HPDE6-E6E7 (cell line): ENCODE measurements at regions not wholly inside any gene's neighbourhood (a gene's known extent, or its start where the extent isn't known, plus 50 kb on each side); places are given as distances from the start of the nearest gene placed in this dataset.

Experiments used
- DNase-seq: peaks from one replicate; pipeline ENCODE4 v3.0.0; 2011; ENCODE audit warnings: missing footprints; ENCODE audit errors: extremely low spot score

DNA sequence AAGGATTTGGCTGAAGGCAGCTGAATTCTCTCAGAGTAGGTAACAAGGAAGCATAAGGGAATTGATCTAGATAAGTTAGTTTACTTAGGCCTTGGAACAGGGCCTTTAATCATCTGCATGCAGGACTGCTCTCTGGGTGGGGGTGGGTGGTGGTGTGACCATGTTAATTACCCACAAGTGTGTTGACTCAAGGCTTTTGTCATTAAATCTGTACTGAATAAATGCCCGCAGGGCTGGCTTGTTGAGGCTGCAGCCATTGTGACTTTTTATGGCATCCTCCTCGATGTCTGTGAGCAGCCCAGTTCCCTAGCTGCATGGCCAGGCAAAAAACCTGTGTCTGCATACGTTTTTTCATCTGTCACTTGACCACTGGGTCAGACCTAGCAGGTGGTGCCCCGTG is 63.5 kb upstream of the ASCC3 start:
- DNase-seq: no peak

DNA sequence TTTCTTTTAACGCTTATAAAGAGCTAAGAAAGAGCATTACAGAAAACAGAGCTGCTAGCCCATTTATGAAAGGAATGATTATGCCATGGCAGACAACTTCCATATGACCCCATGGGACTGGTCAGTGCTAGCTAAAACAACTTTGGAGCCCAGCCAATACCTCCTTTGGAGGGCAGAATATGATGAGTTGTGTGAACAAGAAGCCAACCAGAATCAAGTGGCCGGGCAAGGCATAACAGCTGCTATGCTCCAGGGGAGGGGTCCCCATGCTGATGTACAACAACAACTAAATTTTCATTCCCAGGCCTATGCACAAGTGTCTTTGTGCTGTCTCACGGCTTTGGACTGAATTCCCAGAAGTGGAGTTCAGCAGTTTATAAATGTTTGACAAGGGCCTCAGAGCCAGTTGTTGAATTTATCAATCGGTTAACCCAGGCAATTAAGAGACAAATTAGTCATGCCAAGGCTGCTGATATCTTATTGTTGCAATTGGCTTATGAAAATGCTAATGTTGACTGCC is 65.0 kb upstream of the ASCC3 start:
- DNase-seq: no peak

DNA sequence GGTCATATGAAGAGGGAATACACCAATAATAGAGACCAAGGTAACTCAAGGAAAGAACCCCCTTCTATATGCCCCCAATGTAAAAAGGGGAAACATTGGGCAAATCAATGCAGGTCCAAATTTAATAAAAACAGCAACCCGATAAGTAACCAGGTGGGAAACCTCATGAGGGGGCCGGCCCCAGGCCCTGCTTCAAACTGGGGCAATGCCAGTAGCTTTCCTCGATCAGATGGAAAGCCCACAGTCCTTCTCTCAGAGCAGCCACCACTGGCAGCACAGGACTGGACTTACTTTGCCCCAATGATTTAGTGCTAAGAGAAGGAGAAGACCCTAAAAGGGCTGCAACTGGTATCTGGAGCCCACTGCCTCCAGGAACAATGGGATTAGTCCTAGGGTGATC is 65.6 kb upstream of the ASCC3 start:
- no peak for DNase-seq

DNA sequence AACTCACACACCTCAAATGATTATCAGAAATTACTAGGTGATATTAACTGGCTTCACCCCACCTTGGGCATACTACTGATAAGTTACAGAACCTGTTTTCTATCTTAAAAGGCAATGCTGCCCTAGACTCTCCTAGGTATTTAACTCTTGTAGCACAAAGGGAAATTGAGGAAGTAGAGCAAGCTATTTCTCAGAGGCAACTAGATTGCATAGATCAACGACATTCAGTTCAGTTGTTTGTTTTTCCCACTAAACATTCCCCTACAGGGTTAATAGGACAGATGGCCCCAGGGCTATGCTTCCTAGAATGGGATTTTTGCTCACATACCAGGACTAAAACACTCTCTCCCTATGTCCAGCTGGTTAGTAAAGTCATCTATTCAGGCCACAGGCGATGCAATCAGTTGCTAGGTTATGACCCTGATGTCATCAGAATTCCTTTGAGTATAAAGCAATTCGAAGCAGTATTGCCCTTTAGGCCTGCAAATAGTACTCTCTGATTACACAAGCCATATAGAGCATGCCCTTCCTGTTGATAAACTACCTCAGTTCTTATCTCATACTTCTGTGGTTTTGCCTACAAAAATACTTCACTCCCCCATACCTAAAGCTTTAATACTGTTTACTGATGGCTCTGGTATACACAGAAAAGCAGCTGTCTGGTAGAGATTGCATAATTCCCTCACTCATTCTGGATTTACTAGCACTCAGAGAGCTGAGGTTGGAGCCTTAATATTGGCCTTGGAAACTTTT is 67.4 kb upstream of the ASCC3 start:
- DNase-seq: no peak

DNA sequence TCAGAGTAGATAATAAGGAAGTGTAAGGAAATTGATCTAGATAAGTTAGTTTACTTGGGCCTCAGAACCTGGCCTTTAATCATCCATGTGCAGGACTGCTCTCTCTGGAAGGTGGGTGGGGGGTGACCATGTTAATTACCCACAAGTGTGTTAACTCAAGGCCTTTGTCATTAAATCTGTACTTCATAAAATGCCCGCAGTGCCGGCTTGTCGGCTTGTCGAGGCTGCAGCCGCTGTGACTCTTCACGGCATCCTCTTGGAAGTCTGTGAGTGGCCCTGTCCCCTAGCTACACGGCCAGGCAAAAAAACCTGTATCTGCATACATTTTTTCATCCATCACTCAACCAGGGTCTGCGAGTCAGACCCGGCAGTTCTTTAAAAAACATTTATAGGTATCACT is 70.9 kb upstream of the ASCC3 start:
- DNase-seq: no peak

DNA sequence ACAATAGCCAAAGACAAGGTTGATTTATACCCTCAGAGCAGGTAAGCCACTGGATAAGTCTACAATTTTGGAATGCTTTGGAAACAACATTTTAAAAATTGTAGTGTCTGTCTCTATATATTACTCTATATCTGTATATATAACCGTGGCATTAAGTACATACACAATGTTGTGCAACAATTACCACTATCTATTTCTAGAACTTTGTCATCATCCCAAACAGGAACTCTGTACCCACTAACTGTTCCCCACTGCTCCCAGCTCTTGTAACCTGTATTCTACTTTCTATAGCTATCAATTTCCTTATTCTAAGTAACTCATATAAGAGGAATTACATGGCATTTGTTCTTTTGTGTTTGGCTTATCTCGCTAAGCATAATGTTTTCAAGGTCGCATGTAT is 78.2 kb upstream of the ASCC3 start:
- no peak for DNase-seq

DNA sequence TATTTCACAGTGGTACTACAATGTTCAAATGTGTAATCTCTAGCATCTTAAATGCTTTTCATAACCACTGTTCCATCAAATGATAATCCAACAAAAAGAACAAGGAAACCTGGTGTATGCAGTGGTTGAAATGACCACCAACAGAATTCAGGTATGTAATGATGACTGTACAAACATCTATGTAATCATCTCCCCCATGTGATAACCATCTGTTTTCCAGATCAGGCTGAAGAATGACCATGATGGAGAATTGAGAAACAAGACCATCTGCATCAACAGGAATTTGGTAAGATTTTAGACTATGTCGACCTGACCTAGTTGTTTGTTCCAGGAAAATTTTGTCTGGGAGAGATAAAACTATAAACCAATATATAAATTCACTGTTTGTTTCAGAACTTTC is 81.3 kb upstream of the ASCC3 start:
- DNase-seq: no peak

DNA sequence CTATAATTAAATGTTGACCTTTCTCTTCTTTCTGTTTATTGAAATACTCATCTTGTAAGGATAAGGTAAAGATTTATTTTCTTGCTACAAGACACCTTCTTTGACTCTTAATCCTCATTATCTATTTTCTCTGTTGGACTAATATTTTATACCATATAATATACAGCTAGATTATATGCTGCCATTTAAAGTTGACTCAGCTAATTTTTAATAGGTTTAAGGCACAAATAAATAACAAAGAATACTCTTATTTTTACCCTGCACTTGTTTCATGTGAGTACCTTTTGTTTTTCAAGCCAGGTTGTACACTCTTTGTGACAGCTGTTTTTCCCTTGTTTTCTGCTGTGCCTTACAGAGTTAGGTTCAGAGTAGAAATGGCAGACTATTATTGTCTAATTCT is 83.9 kb upstream of the ASCC3 start:
- no peak for DNase-seq

DNA sequence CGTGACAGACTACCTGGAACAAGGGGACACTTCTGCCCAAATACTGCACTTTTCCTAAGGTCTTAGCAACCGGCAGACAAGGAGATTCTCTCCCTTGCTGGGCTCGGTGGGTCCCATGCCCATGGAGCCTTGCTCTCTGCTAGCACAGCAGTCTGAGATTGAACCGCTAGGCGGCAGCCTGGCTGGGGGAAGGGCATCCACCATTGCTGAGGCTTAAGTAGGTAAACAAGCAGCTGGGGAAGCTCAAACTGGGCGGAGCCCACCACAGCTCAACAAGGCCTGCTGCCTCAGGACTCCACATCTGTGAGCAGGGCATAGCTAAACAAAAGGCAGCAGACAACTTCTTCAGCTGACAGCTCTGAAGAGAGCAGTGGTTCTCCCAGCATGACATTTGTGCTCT is 87.8 kb upstream of the ASCC3 start:
- DNase-seq: no peak

DNA sequence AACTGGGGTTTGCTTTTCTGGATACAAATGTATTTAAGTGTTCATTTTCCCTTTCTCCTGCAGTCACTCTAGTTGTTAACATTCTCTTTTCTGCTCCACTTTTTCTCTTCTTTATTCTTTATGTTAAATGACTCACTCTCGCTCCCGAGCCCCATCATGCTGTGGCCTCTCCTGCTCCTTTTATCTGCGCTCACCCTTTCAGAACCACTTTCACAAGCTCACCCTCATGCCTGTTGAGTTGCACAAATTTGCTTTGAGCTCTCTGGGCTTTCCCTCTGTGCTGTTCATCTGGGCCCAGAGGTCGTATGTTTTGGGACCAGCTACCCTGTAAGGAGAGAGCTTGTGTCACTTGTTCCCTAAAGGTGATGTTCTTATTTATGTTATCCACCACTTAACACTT is 98.1 kb upstream of the ASCC3 start:
- no peak for DNase-seq

DNA sequence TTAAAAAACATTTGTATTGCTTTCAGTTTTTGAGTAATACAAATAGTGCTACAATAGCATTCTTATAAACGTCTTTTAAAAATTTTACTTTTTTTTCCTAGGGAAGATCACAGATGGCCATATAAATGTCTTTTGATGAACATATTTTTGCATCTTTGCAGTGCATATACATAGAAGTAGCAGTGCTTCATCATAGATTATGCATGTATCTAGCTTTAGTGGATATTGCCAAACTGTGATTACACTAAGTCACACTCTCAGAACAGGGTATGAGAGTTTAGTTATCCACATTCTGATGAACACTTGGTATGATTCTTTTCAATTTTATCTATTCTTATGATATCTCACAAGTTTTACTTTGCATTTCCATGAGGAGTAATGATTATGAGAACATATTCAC is 99.8 kb upstream of the ASCC3 start:
- DNase-seq: no peak

DNA sequence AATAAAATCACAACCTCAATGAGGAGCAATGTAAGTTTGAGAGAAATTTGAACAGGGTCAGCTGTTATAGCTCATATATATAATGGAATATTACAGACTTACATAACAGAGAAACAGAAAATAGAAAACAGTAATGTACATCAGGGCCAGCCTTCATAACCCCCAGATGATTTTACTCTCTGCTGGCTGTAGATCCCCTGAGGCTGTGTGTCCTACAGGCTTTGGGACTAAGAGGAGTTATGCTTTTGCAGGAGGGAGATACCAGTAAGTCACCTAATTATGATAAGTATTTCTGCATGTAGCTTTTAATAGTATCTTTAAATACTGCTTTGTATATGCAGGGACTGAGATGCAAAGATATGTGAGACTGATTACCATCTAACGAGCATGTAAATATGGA is 105.8 kb upstream of the ASCC3 start:
- no peak for DNase-seq

DNA sequence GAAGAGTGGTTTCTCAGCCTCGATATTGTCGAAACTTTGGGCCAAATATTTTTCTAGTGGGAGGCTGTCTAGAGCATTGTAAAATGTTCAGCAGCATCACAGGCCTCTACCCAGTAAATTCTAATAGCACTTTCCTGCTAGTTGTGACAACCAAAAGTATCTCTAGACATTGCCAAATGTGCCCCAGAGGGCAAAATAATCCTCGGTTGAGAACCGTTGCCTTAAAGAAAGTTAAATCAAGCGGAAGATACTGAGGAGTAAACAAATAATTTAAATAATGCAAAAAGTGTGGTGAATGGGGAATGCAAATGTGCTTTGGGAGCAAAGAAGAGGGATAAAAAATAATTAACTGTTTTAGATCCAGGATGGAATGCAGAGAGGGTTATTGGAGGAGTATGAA is 106.4 kb upstream of the ASCC3 start:
- DNase-seq: no peak

DNA sequence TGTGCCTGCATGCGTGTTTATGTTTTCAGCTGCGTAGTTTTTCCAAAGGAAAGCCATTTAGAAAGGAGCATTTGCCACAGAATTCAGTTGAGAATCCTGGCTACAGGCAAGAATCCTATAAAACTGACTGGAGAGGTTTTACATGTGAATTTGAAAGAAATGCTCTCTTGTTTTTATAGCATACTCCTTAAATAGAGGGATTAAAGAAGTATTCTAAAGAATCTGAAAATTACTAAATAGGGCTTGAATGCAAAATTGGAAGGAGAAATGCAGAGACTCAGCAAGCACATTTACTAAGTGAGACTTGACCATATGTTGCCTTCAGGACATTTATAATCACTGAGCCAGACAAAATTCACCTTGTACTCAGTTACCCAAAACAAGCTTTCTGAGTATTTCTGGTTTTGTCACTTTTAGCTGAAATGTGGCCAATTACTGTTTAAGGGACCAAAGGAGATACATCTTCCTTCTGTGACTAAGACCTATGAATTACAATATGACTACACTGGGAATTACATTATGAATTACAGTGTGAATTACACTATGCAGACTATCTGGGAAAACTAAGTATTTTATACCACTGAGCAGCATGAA is 107.4 kb upstream of the ASCC3 start:
- DNase-seq: no peak

DNA sequence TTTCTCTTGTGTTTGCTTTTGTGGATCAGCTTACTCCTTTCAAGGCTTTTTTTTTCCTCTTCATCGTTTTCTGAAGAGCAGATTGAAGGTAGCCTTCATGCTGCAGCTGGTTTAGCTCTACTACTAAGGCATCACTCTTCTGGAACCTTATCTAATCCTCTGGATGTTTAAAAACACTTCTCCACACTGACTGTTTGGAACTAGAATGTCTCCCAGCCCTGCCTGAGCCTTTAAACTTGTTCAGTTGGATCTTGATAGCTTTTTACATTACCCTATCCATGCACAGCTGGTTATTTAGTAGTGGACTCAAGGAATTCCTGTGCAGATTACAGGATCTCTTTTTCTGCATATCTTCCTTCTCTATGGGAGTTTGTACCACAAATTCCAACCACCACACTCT is 108.9 kb upstream of the ASCC3 start:
- DNase-seq: no peak

DNA sequence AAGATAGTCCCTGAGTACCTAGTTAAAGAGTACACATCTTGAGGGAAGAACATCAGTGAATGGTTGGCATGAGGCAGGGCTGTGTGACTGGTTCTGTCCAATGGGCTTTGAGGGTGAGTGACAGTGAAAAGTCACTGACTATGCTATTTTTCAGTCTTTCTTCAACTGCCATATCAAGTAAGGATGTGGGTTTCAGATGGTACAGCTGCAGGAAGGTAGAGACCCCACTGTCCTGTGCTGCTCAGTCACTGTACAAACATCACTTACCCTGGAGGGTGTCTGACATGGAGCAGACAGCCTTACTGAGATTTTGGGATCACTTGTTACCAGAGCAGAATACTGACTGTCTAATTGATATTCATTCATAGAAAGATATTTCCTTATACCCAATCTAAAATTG is 115.3 kb upstream of the ASCC3 start:
- no peak for DNase-seq

DNA sequence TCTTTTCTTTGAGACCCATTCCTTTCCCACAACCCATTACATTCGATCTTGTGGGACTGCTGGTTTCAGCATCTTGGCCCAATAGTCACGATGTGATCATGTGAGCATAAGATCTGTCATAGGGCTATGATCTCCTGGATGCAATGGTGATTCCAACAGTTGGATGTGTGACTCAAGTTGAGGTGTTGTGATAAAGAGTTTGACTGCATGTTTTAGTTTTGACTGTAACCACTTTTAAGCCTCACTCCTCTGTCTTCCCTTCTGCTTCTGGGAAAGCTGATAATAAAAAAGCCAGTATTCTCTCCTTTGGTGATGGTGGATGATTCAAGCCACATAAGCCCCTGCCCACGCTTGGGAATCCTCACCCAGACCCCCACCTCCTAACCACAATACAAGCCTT is 117.0 kb upstream of the ASCC3 start:
- peak; percentile 17 for DNase-seq

DNA sequence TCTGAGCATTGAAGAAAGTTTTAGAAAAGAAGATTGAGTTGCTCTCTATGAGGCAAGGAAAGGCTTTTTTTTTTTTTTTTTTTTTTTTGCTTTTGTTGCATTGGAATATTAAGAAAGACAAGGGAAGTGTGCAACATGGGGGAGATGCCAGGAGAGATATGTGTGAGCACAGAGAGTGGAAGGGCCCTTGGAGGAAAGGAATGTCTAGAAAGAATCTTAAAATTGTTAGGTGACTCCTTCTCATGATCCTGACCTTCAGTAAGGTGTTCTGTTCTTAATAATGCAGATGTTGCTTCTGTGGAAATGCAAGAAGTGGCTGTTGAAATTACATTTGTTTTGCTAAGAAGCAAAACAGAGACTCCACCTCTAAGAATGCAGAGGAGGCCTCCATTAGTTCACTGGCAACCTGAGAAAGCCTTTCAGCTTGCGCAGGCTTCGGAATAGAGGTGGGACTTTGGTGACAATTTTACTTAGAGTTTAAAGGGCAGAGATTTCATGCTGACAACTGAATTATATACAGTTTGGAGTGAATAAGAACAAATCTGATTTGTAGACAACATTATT is 118.0 kb upstream of the ASCC3 start:
- DNase-seq: no peak

DNA sequence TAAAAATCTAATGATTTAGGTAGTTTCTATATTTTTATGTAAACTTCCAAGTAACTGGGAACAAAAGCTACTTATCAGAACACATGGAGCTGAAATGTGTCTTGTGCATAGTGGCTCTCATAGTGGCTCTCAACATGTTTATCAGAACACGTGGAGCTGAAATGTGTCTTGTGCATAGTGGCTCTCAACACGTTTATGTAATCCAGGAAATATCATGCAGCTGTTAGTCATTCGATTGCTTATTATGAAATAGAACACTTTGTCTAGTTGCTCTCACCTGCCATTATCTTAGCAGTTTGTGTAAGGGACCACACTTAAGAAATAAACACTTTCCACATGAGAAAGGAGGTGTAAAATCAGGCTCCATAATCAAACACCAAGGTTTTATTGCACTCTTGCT is 119.2 kb upstream of the ASCC3 start:
- peak; percentile 29 for DNase-seq

DNA sequence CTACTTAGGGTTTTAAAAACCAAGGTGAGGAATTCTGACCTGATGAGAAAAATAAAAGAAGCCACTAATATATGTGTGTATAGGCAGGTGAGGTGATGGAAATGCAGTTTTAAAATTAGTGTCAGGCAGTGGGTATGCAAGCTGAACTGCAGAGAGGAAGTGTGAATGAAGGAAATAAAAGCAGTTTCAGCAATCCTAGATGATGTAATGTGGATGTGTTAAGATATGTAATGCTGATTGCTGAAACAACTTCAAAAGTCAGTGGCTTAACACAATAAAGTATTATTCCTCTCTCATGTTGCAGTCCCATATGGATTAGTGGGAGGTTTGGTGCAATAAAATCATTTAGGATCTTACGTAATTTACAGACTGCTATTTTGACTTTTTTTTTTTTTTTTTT is 119.9 kb upstream of the ASCC3 start:
- no peak for DNase-seq

DNA sequence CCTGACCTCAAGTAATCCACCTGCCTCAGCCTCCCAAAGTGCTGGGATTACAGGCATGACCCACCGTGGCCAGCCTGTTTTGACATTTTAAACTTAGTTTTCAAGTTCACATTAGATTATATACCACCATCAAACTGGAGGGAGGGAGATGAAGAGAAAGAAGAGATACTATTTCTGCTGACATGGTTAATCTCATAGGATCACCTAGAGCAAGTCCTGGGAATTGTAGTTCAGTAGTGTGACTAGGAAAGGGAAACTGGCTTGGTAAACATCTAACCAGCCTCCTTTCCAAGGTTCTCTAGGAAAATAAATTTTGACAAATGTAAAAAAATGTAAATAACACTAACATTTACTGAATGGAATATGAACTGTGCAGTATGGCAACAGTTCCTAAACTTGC is 120.5 kb upstream of the ASCC3 start:
- no peak for DNase-seq

DNA sequence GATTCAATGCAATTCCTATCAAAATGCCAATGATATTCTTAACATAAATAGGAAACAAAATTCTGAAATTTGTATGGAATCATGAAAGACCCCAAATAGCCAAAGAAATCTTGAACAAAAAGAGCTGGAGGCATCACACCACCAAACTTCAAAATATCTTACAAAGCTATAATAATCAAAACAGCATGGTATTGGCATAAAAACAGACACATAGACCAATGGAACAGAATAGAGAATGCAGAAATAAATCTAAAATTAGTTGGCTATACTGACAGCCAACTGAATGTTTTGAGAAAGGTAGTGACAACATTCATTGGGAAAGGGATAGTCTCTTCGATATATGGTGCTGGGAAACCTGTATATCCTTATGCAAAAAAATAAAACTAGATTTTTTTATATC is 121.9 kb upstream of the ASCC3 start:
- no peak for DNase-seq

DNA sequence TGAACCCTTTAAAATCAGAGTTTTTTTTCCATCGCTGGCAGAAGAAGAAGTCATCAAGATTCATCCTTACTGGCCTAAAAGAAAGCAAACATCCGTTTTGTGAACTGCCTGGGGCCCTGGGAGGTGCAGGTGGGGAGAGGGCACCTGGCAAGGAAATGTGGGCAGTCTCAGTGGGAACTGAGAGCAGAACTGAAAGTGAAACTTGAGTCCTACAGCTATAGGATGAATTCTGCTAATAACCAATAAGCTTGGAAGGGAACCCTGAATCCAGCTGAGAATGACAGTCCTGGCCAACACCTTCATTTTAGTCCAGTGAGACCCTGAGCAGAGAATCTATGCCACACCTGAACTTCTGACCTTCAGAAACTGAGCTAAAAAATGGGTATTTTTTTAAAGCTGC is 130.1 kb upstream of the ASCC3 start:
- peak; percentile 63 for DNase-seq
